Mammary epithelial cell (primary cell): ENCODE measurements at regions not wholly inside any gene's neighbourhood (a gene's known extent, or its start where the extent isn't known, plus 50 kb on each side); places are given as distances from the start of the nearest gene placed in this dataset.

Experiments
- EZH2 ChIP-seq: IDR thresholded peaks from 2 replicates; pipeline ENCODE4 v1.6.1; 2012; ENCODE audit warnings: low read length, inconsistent platforms, borderline replicate concordance
- TF ChIP-seq, protein P1 (sequence below), 2 donors: IDR thresholded peaks in 1 of 2; conservative IDR thresholded peaks in 1 of 2; 2 replicates each; pipeline ENCODE4 v1.5.1; 2011 to 2012; ENCODE audit warnings: inconsistent platforms in 2 of 2, low read length in 2 of 2, mild to moderate bottlenecking in 2 of 2, control low read depth in 1 of 2, low read depth in 1 of 2; ENCODE audit not compliant: insufficient read depth in 1 of 2; ENCODE audit errors: extremely low read depth in 1 of 2

DNA sequence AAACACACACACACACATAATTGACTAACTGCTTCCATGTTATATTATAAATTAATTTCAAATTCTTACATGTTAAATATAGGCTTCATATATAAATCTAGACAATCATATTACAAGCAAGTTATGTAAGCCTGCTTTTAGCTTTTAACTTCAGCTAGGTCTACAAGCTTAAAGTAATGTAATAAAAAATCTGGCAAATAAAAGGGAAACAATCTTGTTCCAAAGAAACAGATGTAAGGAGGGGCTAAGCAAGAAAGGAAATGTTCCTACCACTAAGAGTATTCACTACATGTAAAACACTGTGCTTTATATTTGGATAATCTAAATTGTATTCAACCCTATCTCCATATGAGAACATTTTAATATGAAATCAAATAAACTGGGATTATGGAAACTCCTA lies 110.4 kb downstream of the SLC6A15 start:
- TF ChIP-seq, protein P1, sequence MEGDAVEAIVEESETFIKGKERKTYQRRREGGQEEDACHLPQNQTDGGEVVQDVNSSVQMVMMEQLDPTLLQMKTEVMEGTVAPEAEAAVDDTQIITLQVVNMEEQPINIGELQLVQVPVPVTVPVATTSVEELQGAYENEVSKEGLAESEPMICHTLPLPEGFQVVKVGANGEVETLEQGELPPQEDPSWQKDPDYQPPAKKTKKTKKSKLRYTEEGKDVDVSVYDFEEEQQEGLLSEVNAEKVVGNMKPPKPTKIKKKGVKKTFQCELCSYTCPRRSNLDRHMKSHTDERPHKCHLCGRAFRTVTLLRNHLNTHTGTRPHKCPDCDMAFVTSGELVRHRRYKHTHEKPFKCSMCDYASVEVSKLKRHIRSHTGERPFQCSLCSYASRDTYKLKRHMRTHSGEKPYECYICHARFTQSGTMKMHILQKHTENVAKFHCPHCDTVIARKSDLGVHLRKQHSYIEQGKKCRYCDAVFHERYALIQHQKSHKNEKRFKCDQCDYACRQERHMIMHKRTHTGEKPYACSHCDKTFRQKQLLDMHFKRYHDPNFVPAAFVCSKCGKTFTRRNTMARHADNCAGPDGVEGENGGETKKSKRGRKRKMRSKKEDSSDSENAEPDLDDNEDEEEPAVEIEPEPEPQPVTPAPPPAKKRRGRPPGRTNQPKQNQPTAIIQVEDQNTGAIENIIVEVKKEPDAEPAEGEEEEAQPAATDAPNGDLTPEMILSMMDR (conservative IDR thresholded peaks at IDR 0.05 in 1 of 2, IDR thresholded peaks at IDR 0.05 in 1 of 2; ENCODE audit: extremely low read depth in 1 of 2, insufficient read depth in 1 of 2, low read depth in 1 of 2, low read length in 2 of 2), result no peak
- TF ChIP-seq EZH2, result no peak
